ENCODE measurements at regions not wholly inside any gene's neighbourhood (a gene's known extent, or its start where the extent isn't known, plus 50 kb on each side); places are given as distances from the start of the nearest gene placed in this dataset.
"Not testable (repeated sequence)": the region's sequence is repeated elsewhere in the genome, so short reads cannot be mapped to it uniquely, and the experiment has no call there.

- no peak for DNase-seq
These were observed 148.3 kb upstream of the TBX18 start for GRCh38 chr6:84912472-84913322.

- DNase-seq, result no peak
These were observed 146.7 kb upstream of the TBX18 start for GRCh38 chr6:84910906-84911607.

- DNase-seq, result no peak
These were observed 144.0 kb upstream of the TBX18 start for GRCh38 chr6:84908304-84908904.

- no peak for DNase-seq
These were observed 142.1 kb upstream of the TBX18 start for GRCh38 chr6:84906514-84906913.

GRCh38 chr6:84905823-84906222, 141.4 kb upstream of the TBX18 start:
- DNase-seq, result no peak

GRCh38 chr6:84902354-84902928, 138.0 kb upstream of the TBX18 start:
- no peak for DNase-seq

GRCh38 chr6:84897988-84898594, 133.7 kb upstream of the TBX18 start:
- no peak for DNase-seq

- DNase-seq, result no peak
These were observed 132.6 kb upstream of the TBX18 start for GRCh38 chr6:84897011-84897410.

- DNase-seq, result no peak
These were observed 128.3 kb upstream of the TBX18 start for GRCh38 chr6:84892671-84893070.

GRCh38 chr6:84882768-84883766, 118.7 kb upstream of the TBX18 start:
- no peak for DNase-seq

GRCh38 chr6:84879385-84879784, 115.0 kb upstream of the TBX18 start:
- DNase-seq, result not testable (repeated sequence)

GRCh38 chr6:84877515-84878210, 113.3 kb upstream of the TBX18 start:
- DNase-seq, result no peak

- DNase-seq, result no peak
These were observed 112.5 kb upstream of the TBX18 start for GRCh38 chr6:84876723-84877514.

GRCh38 chr6:84872996-84873723, 108.8 kb upstream of the TBX18 start:
- DNase-seq, result no peak

- no peak for DNase-seq
These were observed 107.5 kb upstream of the TBX18 start for GRCh38 chr6:84871925-84872324.

GRCh38 chr6:84870672-84871071, 106.3 kb upstream of the TBX18 start:
- DNase-seq, result no peak

- DNase-seq, result no peak
These were observed 103.8 kb upstream of the TBX18 start for GRCh38 chr6:84868149-84868548.

- DNase-seq, result no peak
These were observed 103.1 kb upstream of the TBX18 start for GRCh38 chr6:84867521-84867920.

GRCh38 chr6:84866715-84867114, 102.3 kb upstream of the TBX18 start:
- DNase-seq, result no peak

GRCh38 chr6:84865372-84865771, 101.0 kb upstream of the TBX18 start:
- not testable (repeated sequence) for DNase-seq

Measured in NCI-H1694 treated with DMSO at 0.1 percent for 48 hours (cell line).